Upper lobe of left lung (tissue), 6 donors: ENCODE measurements at regions not wholly inside any gene's neighbourhood (a gene's known extent, or its start where the extent isn't known, plus 50 kb on each side); places are given as distances from the start of the nearest gene placed in this dataset.

ENCODE experiments used
- ATAC-seq, 2 donors: fragments of 200-7000 bp; cut with Tn5 transposase; one replicate each; pipeline ENCODE4 v1.9.1; 2022; ENCODE audit warnings: mild to moderate bottlenecking in 2 of 2, moderate library complexity in 2 of 2; ENCODE audit not compliant: low FRiP score in 2 of 2
- DNase-seq, 2 donors: peaks; one replicate each; pipeline ENCODE4 v3.0.0-alpha.2; 2019 to 2020
- H3K27ac ChIP-seq, 4 donors: fragments of 200-600 bp; sonication (generic); one replicate each; pipeline ENCODE4 v1.5.1; 2016 to 2019
- H3K27me3 ChIP-seq, 4 donors: fragments of 200-600 bp; sonication (generic); one replicate each; pipeline ENCODE4 v1.5.1; 2017 to 2019
- H3K36me3 ChIP-seq, 4 donors: fragments of 200-600 bp; sonication (generic); one replicate each; pipeline ENCODE4 v1.5.1; 2016 to 2019
- H3K4me1 ChIP-seq, 4 donors: fragments of 200-600 bp; sonication (generic); one replicate each; pipeline ENCODE4 v1.5.1; 2018 to 2019
- H3K4me3 ChIP-seq, 4 donors: fragments of 200-600 bp; sonication (generic); one replicate each; pipeline ENCODE4 v1.5.1; 2017 to 2019; ENCODE audit warnings: mild to moderate bottlenecking in 2 of 4, moderate library complexity in 1 of 4
- H3K9me3 ChIP-seq, 4 donors: fragments of 200-600 bp; sonication (generic); one replicate each; pipeline ENCODE4 v1.5.1; 2018 to 2019
- CTCF ChIP-seq, 6 experiments: fragments of 450-650 bp in 4 of 6; fragments of 200-600 bp in 2 of 6; sonication (generic) in 2 of 6; IDR thresholded peaks; one replicate each; pipeline ENCODE4 v1.5.1; 2016 to 2019; ENCODE audit warnings: antibody characterized with exemption in 6 of 6
- EP300 ChIP-seq, 4 donors: sonication (generic); formaldehyde crosslinking; IDR thresholded peaks; one replicate each; pipeline ENCODE4 v1.5.1; 2017; ENCODE audit warnings: antibody characterized with exemption in 4 of 4, control low read depth in 2 of 4
- POLR2A ChIP-seq, 4 donors: fragments of 450-650 bp; IDR thresholded peaks; one replicate each; pipeline ENCODE4 v1.5.1; 2016 to 2017; ENCODE audit warnings: antibody characterized with exemption in 4 of 4, mild to moderate bottlenecking in 2 of 4
- POLR2AphosphoS5 ChIP-seq, 2 donors: sonication (generic); formaldehyde crosslinking; IDR thresholded peaks; one replicate each; pipeline ENCODE4 v1.5.1; 2017; ENCODE audit warnings: antibody characterized with exemption in 2 of 2
- WGBS, 2 donors: methylation state at CpG; one replicate each; pipeline ENCODE4 v1.1.5; 2017 to 2018; 5-methylcytosine and 5-hydroxymethylcytosine counted together
- donor health status: DM: no; HTN: no; CAD: no; lungs with moderate emphysema.
- donor health status: DM: no; HTN: yes; CAD: no; lungs with severe emphysema.

DNA sequence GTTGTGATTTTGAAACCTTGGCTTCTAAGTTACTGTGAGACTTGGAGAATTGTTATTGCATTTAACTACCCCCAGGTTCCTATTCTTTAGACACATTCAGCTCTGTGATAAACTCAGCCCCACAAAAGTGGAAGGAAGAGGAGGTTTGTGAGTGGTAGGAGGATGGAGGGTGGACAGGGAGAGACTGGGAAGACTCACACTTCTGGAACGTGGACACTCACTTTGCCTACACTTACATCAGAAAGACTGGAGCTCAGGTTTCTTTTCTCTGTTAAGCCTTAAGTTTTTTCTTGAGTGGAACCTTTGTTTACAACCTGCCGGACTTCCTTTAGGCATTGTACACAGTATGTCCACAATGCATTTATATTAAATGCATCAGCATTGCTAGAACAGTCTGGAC is 99.0 kb downstream of the AREG start:
- Histone ChIP-seq H3K9me3 (no peaks in the 10 kb centered on the region), H3K4me3 (no peak overlapping the region), H3K27me3 (no peaks in the 10 kb centered on the region), H3K36me3 (no peaks in the 10 kb centered on the region), H3K4me1 (peaks cover 15 to 27% (median 25%) of the 10 kb centered on the region in 4 donors), H3K27ac (no peak overlapping the region)
- no peak for TF ChIP-seq EP300 (IDR thresholded peaks at IDR 0.05)
- no peak for TF ChIP-seq POLR2AphosphoS5 (IDR thresholded peaks at IDR 0.05)
- TF ChIP-seq POLR2A (IDR thresholded peaks at IDR 0.05): no peak
- no peak for TF ChIP-seq CTCF (IDR thresholded peaks at IDR 0.05)
- ATAC-seq: no peak
- 32 to 33% methylated on average over 2 of the region's 2 CpGs for WGBS, 2 donors
- no peak for DNase-seq

- H3K4me3 ChIP-seq: no peak overlapping the region
- ATAC-seq: no peak
- H3K27ac ChIP-seq: no peak overlapping the region
- DNase-seq: no peak
- 76 to 88% methylated on average over 1 of the region's 1 CpG for WGBS, 2 donors
- no peak for TF ChIP-seq POLR2AphosphoS5 (IDR thresholded peaks at IDR 0.05)
- no peak for TF ChIP-seq CTCF (IDR thresholded peaks at IDR 0.05)
- TF ChIP-seq EP300 (IDR thresholded peaks at IDR 0.05): no peak
- TF ChIP-seq POLR2A (IDR thresholded peaks at IDR 0.05): no peak
- H3K9me3 ChIP-seq: no peaks in the 10 kb centered on the region
- no peaks in the 10 kb centered on the region for H3K27me3 ChIP-seq
- peaks cover 15 to 27% (median 22%) of the 10 kb centered on the region in 4 donors for H3K4me1 ChIP-seq
- no peaks in the 10 kb centered on the region for H3K36me3 ChIP-seq
Observed at GRCh38 chr4:74544655-74545361, 99.9 kb downstream of the AREG start.

- Histone ChIP-seq H3K4me1 (peaks cover 14 to 27% (median 19%) of the 10 kb centered on the region in 4 donors), H3K27ac (no peak overlapping the region), H3K27me3 (no peaks in the 10 kb centered on the region), H3K4me3 (no peak overlapping the region), H3K9me3 (no peaks in the 10 kb centered on the region), H3K36me3 (no peaks in the 10 kb centered on the region)
- ATAC-seq (no peak), DNase-seq (peak in 1 of 2 donors; percentile 71)
- TF ChIP-seq EP300 (IDR thresholded peaks at IDR 0.05) (no peak), CTCF (IDR thresholded peaks at IDR 0.05) (no peak), POLR2A (IDR thresholded peaks at IDR 0.05) (no peak), POLR2AphosphoS5 (IDR thresholded peaks at IDR 0.05) (peak in 1 of 2 donors; percentile 11)
Observed at GRCh38 chr4:74545448-74545847, 100.5 kb downstream of the AREG start.

DNA sequence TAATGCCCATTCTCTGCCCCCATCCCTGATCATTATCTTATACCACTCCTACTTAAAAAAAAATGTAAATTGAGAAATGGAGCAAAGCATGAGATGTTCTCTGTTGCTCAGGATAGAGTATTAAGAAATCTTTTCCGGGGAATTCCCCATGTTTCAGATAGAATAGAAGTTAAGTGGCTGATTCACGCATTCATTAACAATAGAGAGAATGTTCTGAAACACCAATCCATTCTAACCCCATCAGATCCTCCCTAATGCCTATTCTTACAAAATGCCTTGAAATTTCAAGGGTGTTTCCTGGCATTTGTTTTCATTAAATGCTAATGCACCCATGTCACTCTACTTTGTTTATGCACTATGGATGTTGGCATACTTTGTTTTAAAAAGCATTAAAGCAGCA is 101.1 kb downstream of the AREG start:
- TF ChIP-seq POLR2A (IDR thresholded peaks at IDR 0.05) (no peak), POLR2AphosphoS5 (IDR thresholded peaks at IDR 0.05) (no peak), CTCF (IDR thresholded peaks at IDR 0.05) (no peak), EP300 (IDR thresholded peaks at IDR 0.05) (no peak)
- DNase-seq (no peak), ATAC-seq (no peak)
- H3K9me3 ChIP-seq: no peaks in the 10 kb centered on the region
- H3K27me3 ChIP-seq: no peaks in the 10 kb centered on the region
- WGBS, 2 donors: 67 to 70% methylated on average over 2 of the region's 2 CpGs
- H3K4me1 ChIP-seq: peaks cover 14 to 27% (median 19%) of the 10 kb centered on the region in 4 donors
- no peaks in the 10 kb centered on the region for H3K36me3 ChIP-seq
- H3K4me3 ChIP-seq: no peak overlapping the region
- H3K27ac ChIP-seq: no peak overlapping the region

- DNase-seq (no peak), ATAC-seq (no peak)
- TF ChIP-seq CTCF (IDR thresholded peaks at IDR 0.05) (no peak), EP300 (IDR thresholded peaks at IDR 0.05) (no peak), POLR2AphosphoS5 (IDR thresholded peaks at IDR 0.05) (no peak), POLR2A (IDR thresholded peaks at IDR 0.05) (no peak)
- peaks cover 14 to 27% (median 19%) of the 10 kb centered on the region in 4 donors for H3K4me1 ChIP-seq
- H3K36me3 ChIP-seq: no peaks in the 10 kb centered on the region
- no peaks in the 10 kb centered on the region for H3K27me3 ChIP-seq
- H3K4me3 ChIP-seq: no peak overlapping the region
- no peaks in the 10 kb centered on the region for H3K9me3 ChIP-seq
- no peak overlapping the region for H3K27ac ChIP-seq
Observed at GRCh38 chr4:74547042-74547441, 102.1 kb downstream of the AREG start.
